ENCODE measurements at regions not wholly inside any gene's neighbourhood (a gene's known extent, or its start where the extent isn't known, plus 50 kb on each side); places are given as distances from the start of the nearest gene placed in this dataset.

GRCh38 chr5:158398360-158399201, 539.6 kb upstream of the CLINT1 start:
- TF ChIP-seq, protein P1, sequence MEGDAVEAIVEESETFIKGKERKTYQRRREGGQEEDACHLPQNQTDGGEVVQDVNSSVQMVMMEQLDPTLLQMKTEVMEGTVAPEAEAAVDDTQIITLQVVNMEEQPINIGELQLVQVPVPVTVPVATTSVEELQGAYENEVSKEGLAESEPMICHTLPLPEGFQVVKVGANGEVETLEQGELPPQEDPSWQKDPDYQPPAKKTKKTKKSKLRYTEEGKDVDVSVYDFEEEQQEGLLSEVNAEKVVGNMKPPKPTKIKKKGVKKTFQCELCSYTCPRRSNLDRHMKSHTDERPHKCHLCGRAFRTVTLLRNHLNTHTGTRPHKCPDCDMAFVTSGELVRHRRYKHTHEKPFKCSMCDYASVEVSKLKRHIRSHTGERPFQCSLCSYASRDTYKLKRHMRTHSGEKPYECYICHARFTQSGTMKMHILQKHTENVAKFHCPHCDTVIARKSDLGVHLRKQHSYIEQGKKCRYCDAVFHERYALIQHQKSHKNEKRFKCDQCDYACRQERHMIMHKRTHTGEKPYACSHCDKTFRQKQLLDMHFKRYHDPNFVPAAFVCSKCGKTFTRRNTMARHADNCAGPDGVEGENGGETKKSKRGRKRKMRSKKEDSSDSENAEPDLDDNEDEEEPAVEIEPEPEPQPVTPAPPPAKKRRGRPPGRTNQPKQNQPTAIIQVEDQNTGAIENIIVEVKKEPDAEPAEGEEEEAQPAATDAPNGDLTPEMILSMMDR (IDR thresholded peaks at IDR 0.05; ENCODE audit: borderline replicate concordance, insufficient read depth, low read depth, low read length) = no peak
- no peak overlapping the region for H3K4me3 ChIP-seq (ENCODE audit: low read depth, low read length)

DNA sequence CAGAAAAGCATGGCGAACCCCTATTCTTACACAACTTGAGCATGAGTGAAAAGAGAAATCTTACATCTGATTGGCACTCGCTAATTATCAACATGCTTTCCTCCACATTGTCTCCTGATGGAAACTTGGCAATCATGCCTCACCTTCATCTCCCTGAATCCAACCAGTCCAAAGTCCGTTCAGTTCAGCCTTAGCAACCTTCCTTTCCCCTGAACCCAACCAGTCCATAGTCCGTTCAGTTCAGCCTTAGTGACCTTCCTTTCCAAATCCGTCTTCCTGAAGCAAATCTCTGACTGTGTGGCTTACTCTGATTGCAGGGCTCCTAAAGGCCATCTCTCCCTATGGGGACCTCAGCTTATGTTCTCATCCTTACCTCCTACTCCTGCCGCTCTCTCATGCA, 538.3 kb upstream of the CLINT1 start:
- no peak overlapping the region for H3K4me3 ChIP-seq (ENCODE audit: low read depth, low read length)

DNA sequence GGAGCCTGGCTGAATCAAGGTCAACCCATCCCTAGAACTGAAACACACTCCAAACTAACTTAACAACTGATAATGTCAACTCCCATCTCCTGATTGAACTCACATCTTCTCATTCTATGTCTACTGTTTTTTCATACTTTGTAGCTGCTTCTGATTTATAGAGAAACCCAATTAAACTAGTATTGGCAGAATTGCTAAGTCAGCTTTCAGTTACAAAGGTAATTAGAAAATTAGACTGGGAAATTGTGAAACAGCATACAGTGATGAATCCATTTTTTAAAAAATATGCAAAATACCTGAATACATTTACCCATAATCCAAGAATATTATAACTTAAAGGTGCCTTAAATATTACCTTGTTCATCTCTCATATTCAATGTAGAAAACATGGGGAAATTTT, 535.2 kb upstream of the CLINT1 start:
- no peak overlapping the region for H3K4me3 ChIP-seq (ENCODE audit: low read depth, low read length)

More for the DNA sequence above, 538.3 kb upstream of the CLINT1 start:
- TF ChIP-seq, protein P1 (IDR thresholded peaks at IDR 0.05; ENCODE audit: borderline replicate concordance, insufficient read depth, low read depth, low read length) = no peak

GRCh38 chr5:158393457-158393856, 534.5 kb upstream of the CLINT1 start:
- H3K4me3 ChIP-seq (ENCODE audit: low read depth, low read length) = no peak overlapping the region
- TF ChIP-seq, protein P1 (IDR thresholded peaks at IDR 0.05; ENCODE audit: borderline replicate concordance, insufficient read depth, low read depth, low read length) = no peak

More for the DNA sequence above, 535.2 kb upstream of the CLINT1 start:
- TF ChIP-seq, protein P1 (IDR thresholded peaks at IDR 0.05; ENCODE audit: borderline replicate concordance, insufficient read depth, low read depth, low read length) = no peak

GRCh38 chr5:158392753-158393152, 533.8 kb upstream of the CLINT1 start:
- no peak overlapping the region for H3K4me3 ChIP-seq (ENCODE audit: low read depth, low read length)
- TF ChIP-seq, protein P1 (IDR thresholded peaks at IDR 0.05; ENCODE audit: borderline replicate concordance, insufficient read depth, low read depth, low read length) = no peak

DNA sequence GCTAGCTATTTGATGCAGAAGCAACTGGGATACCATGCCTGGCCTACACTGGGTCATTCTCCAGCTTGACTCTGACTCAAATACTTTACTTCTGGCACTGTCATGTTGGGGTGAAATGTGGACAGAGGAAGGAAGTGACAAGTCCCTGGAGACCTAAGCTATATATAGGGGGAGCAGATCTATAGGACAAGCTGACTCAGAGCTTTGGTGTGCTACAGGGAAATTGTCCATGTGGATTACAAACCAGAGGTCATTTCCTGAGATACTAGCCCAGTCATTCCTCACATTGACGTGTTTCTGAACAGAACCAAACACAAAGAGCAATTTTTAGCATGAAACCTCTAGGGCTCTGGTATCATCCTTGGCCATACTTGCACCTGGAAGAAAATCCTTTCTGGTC, 531.6 kb upstream of the CLINT1 start:
- H3K4me3 ChIP-seq (ENCODE audit: low read depth, low read length) = no peak overlapping the region
- TF ChIP-seq, protein P1 (IDR thresholded peaks at IDR 0.05; ENCODE audit: borderline replicate concordance, insufficient read depth, low read depth, low read length) = no peak

GRCh38 chr5:158389786-158390185, 530.8 kb upstream of the CLINT1 start:
- TF ChIP-seq, protein P1 (IDR thresholded peaks at IDR 0.05; ENCODE audit: borderline replicate concordance, insufficient read depth, low read depth, low read length) = no peak
- no peak overlapping the region for H3K4me3 ChIP-seq (ENCODE audit: low read depth, low read length)
